ENCODE measurements at regions not wholly inside any gene's neighbourhood (a gene's known extent, or its start where the extent isn't known, plus 50 kb on each side); places are given as distances from the start of the nearest gene placed in this dataset.

DNA sequence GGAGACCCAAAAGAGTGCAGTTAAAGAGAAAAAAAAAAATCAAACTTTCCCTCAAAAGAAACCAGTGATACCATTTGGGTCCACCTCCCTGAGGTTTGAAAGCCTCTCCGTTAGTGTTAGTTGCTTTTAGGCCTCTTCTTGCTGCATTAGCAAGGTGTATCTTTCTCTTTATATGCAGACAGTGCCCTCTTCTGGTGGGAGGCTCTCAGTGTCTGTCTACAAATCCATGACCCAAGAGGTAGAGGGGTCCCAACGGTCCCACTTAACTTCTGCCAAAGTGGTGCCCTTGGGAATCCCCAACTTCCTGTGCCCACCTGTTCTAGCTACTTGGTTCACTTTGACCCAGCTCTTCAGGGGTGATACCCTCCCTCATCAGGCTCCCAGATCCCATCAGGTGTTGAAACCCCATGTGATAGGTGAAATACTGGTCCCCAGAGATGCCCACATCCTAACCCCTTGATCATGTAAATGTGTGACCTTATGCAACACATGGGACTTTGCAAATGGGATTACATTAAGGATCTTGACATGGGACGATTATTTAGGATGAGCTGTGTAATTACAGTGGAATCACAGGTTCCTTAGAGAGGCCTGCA is 63.7 kb upstream of the CD99 start:
- TF ChIP-seq POLR2A (IDR thresholded peaks at IDR 0.05), result no peak
- TF ChIP-seq, protein P1, sequence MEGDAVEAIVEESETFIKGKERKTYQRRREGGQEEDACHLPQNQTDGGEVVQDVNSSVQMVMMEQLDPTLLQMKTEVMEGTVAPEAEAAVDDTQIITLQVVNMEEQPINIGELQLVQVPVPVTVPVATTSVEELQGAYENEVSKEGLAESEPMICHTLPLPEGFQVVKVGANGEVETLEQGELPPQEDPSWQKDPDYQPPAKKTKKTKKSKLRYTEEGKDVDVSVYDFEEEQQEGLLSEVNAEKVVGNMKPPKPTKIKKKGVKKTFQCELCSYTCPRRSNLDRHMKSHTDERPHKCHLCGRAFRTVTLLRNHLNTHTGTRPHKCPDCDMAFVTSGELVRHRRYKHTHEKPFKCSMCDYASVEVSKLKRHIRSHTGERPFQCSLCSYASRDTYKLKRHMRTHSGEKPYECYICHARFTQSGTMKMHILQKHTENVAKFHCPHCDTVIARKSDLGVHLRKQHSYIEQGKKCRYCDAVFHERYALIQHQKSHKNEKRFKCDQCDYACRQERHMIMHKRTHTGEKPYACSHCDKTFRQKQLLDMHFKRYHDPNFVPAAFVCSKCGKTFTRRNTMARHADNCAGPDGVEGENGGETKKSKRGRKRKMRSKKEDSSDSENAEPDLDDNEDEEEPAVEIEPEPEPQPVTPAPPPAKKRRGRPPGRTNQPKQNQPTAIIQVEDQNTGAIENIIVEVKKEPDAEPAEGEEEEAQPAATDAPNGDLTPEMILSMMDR (IDR thresholded peaks at IDR 0.05), result no peak

All from lower leg skin (tissue), 3 donors.